Ishikawa (cell line): ENCODE measurements at regions not wholly inside any gene's neighbourhood (a gene's known extent, or its start where the extent isn't known, plus 50 kb on each side); places are given as distances from the start of the nearest gene placed in this dataset.

ENCODE experiments used
- CEBPB ChIP-seq: IDR thresholded peaks from 2 replicates; pipeline ENCODE4 v1.6.1; 2012
- CREB1 ChIP-seq: IDR thresholded peaks from 2 replicates; pipeline ENCODE4 v1.6.1; 2012; ENCODE audit warnings: low read depth
- EGR1 ChIP-seq: IDR thresholded peaks from 2 replicates; pipeline ENCODE4 v1.6.1; 2012
- EP300 ChIP-seq: IDR thresholded peaks from 2 replicates; pipeline ENCODE4 v1.6.1; 2012; ENCODE audit warnings: borderline replicate concordance
- FOXM1 ChIP-seq: IDR thresholded peaks from 2 replicates; pipeline ENCODE4 v1.6.1; 2012; ENCODE audit warnings: low read depth, borderline replicate concordance
- NFIC ChIP-seq: IDR thresholded peaks from 2 replicates; pipeline ENCODE4 v1.6.1; 2012
- RAD21 ChIP-seq: IDR thresholded peaks from 2 replicates; pipeline ENCODE4 v1.6.1; 2012; ENCODE audit warnings: low read depth
- TAF1 ChIP-seq: IDR thresholded peaks from 2 replicates; pipeline ENCODE4 v1.6.1; 2012; ENCODE audit warnings: low read depth, mild to moderate bottlenecking
- TCF12 ChIP-seq: IDR thresholded peaks from 2 replicates; pipeline ENCODE4 v1.6.1; 2012; ENCODE audit warnings: low read depth
- TEAD4 ChIP-seq: IDR thresholded peaks from 2 replicates; pipeline ENCODE4 v1.6.1; 2012
- YY1 ChIP-seq: IDR thresholded peaks from 2 replicates; pipeline ENCODE4 v1.6.1; 2012; ENCODE audit warnings: low read depth
- ZBTB7A ChIP-seq: IDR thresholded peaks from 2 replicates; pipeline ENCODE4 v1.6.1; 2012; ENCODE audit warnings: low read depth
- TF ChIP-seq, protein P1 (sequence below): IDR thresholded peaks from 2 replicates; pipeline ENCODE4 v1.6.1; 2012
- TF ChIP-seq, protein P2 (sequence below): IDR thresholded peaks from 2 replicates; pipeline ENCODE4 v1.6.1; 2012
- TF ChIP-seq, protein P3 (sequence below): IDR thresholded peaks from 2 replicates; pipeline ENCODE4 v1.6.1; 2012; ENCODE audit warnings: low read depth, mild to moderate bottlenecking

DNA sequence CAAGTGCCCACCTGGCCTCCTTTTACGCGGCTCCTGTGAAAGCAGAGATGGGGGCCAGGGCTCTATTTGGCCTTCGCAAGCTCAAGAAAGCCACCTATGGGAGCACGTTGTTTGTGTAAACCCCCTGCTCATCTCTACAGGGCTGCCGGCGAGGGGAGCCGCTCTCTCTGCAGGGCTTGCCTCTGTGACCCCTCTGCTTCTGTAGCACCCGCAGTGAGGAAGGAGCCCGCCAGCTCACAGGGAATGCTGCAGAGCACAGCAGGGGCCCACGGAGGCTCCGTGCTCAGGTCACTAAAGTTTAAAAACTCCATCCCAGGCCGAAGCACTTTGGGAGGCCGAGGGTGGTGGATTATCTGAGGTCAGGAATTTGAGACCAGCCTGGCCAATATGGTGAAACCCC is 376.8 kb downstream of the IRX2 start:
- TF ChIP-seq FOXM1 (no peak), CEBPB (no peak), ZBTB7A (no peak), NFIC (no peak), EP300 (no peak), RAD21 (no peak), TAF1 (no peak), YY1 (no peak)
- TF ChIP-seq, protein P1, sequence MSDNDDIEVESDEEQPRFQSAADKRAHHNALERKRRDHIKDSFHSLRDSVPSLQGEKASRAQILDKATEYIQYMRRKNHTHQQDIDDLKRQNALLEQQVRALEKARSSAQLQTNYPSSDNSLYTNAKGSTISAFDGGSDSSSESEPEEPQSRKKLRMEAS, result no peak
- TF ChIP-seq, protein P2, sequence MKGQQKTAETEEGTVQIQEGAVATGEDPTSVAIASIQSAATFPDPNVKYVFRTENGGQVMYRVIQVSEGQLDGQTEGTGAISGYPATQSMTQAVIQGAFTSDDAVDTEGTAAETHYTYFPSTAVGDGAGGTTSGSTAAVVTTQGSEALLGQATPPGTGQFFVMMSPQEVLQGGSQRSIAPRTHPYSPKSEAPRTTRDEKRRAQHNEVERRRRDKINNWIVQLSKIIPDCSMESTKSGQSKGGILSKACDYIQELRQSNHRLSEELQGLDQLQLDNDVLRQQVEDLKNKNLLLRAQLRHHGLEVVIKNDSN, result no peak
- TF ChIP-seq, protein P3, sequence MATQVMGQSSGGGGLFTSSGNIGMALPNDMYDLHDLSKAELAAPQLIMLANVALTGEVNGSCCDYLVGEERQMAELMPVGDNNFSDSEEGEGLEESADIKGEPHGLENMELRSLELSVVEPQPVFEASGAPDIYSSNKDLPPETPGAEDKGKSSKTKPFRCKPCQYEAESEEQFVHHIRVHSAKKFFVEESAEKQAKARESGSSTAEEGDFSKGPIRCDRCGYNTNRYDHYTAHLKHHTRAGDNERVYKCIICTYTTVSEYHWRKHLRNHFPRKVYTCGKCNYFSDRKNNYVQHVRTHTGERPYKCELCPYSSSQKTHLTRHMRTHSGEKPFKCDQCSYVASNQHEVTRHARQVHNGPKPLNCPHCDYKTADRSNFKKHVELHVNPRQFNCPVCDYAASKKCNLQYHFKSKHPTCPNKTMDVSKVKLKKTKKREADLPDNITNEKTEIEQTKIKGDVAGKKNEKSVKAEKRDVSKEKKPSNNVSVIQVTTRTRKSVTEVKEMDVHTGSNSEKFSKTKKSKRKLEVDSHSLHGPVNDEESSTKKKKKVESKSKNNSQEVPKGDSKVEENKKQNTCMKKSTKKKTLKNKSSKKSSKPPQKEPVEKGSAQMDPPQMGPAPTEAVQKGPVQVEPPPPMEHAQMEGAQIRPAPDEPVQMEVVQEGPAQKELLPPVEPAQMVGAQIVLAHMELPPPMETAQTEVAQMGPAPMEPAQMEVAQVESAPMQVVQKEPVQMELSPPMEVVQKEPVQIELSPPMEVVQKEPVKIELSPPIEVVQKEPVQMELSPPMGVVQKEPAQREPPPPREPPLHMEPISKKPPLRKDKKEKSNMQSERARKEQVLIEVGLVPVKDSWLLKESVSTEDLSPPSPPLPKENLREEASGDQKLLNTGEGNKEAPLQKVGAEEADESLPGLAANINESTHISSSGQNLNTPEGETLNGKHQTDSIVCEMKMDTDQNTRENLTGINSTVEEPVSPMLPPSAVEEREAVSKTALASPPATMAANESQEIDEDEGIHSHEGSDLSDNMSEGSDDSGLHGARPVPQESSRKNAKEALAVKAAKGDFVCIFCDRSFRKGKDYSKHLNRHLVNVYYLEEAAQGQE, result no peak

DNA sequence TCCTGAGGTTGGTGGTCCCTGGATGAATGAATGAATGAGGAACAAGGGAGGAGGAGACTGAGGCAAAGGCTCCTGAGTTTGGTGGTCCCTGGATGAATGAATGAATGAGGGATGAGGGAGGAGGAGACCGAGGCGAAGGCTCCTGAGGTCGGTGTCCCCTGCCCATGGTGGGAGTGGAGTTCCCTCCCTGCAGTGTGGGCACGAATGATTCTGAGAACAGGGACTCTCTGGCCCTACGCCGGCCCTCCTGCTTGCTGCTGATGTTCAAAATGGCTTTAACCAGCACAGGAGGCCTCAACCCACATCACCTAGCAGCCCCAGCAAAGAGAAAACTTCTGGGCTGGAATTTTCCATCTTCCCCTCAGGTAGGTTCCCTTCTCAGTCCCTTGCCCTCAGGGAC is 377.8 kb downstream of the IRX2 start:
- TF ChIP-seq YY1 (no peak), ZBTB7A (no peak), TAF1 (no peak), TCF12 (no peak), TEAD4 (no peak), CREB1 (no peak), RAD21 (no peak), FOXM1 (no peak), CEBPB (no peak), EGR1 (no peak), NFIC (no peak)
- TF ChIP-seq, protein P3, result no peak
- TF ChIP-seq, protein P1, result no peak
- TF ChIP-seq, protein P2, result no peak

DNA sequence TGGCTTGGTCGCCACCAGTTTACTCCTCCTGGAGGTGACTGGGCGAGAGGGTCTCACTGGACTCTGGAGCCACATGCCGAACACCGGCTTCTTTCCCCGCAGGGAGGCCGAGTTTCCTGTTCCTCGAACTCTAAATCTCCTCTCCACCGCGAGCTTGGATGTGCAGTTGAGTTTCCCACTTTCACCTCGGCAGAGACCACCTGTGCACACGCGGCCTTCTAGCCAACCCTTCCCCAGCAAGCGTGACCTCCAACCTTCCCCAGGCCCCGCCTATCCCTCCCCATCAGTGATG is 380.1 kb downstream of the IRX2 start:
- TF ChIP-seq, protein P1, result no peak
- TF ChIP-seq ZBTB7A (no peak), YY1 (no peak), TCF12 (no peak), CREB1 (no peak), RAD21 (no peak), EP300 (no peak), EGR1 (no peak), TAF1 (no peak)

DNA sequence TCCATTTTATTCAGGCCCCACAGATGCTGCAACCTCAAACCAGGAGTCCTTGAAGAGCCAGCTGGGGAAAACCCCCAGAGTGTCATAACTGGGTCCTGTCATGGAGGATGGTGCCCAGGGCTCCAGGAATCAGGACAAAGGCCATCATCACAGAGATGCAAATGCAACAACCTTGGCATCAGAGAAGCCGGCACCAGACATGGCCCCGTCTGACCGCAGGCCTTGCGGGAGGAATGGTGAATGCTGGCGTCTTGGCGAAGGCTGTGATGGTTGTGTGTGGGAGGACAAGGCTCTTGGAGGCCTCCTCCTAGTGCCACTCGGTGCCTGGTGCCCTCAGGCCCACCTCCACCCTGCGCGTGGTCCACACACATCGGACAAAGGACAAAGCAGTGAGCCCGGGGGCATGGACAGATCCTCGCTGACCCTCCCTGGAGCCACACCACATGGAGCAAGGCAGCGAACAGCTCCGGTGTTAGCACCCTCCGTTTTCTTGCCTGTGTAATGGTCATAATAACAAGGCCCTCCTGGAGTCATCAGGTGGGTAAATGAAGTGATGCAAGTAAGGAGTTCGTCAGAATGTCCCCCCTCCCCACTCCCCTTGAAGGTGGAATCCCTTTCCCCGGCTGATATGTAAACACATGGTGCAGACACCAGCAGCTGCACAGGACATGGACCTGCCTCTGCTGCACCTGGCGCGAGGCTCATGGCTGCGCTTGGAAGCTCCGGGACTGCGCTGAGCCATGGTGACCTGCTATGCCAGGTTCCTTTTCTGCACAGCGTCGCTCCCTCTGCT is 380.7 kb downstream of the IRX2 start:
- TF ChIP-seq, protein P2, result no peak
- TF ChIP-seq TCF12 (no peak), RAD21 (no peak), TAF1 (no peak), ZBTB7A (no peak), NFIC (no peak), EGR1 (no peak)
- TF ChIP-seq, protein P3, result no peak
